ENCODE measurements at regions not wholly inside any gene's neighbourhood (a gene's known extent, or its start where the extent isn't known, plus 50 kb on each side); places are given as distances from the start of the nearest gene placed in this dataset.

- TF ChIP-seq CTCF (IDR thresholded peaks at IDR 0.05; ENCODE audit: low read depth, low read length): no peak
- no peak for DNase-seq (ENCODE audit: extremely low read depth, low read depth)
Observed at GRCh38 chr1:63051356-63051755, 267.4 kb downstream of the ATG4C start.

GRCh38 chr1:63051886-63052285 is 268.0 kb downstream of the ATG4C start:
- DNase-seq (ENCODE audit: extremely low read depth, low read depth): no peak
- TF ChIP-seq CTCF (IDR thresholded peaks at IDR 0.05; ENCODE audit: low read depth, low read length): no peak

GRCh38 chr1:63054184-63054583 is 268.2 kb upstream of the FOXD3 start:
- DNase-seq (ENCODE audit: extremely low read depth, low read depth): no peak
- TF ChIP-seq CTCF (IDR thresholded peaks at IDR 0.05; ENCODE audit: low read depth, low read length): no peak

GRCh38 chr1:63063367-63063766 is 259.0 kb upstream of the FOXD3 start:
- no peak for TF ChIP-seq CTCF (IDR thresholded peaks at IDR 0.05; ENCODE audit: low read depth, low read length)
- DNase-seq (ENCODE audit: extremely low read depth, low read depth): no peak

- no peak for TF ChIP-seq CTCF (IDR thresholded peaks at IDR 0.05; ENCODE audit: low read depth, low read length)
- DNase-seq (ENCODE audit: extremely low read depth, low read depth): no peak
Observed at GRCh38 chr1:63064135-63064534, 258.2 kb upstream of the FOXD3 start.

GRCh38 chr1:63068626-63069025 is 253.7 kb upstream of the FOXD3 start:
- DNase-seq (ENCODE audit: extremely low read depth, low read depth): no peak

GRCh38 chr1:63069214-63069613 is 253.2 kb upstream of the FOXD3 start:
- no peak for DNase-seq (ENCODE audit: extremely low read depth, low read depth)
- no peak for TF ChIP-seq CTCF (IDR thresholded peaks at IDR 0.05; ENCODE audit: low read depth, low read length)

More at GRCh38 chr1:63068626-63069025, 253.7 kb upstream of the FOXD3 start:
- no peak for TF ChIP-seq CTCF (IDR thresholded peaks at IDR 0.05; ENCODE audit: low read depth, low read length)

All from AG09319 (cell line).